ENCODE measurements at regions not wholly inside any gene's neighbourhood (a gene's known extent, or its start where the extent isn't known, plus 50 kb on each side); places are given as distances from the start of the nearest gene placed in this dataset.

DNA sequence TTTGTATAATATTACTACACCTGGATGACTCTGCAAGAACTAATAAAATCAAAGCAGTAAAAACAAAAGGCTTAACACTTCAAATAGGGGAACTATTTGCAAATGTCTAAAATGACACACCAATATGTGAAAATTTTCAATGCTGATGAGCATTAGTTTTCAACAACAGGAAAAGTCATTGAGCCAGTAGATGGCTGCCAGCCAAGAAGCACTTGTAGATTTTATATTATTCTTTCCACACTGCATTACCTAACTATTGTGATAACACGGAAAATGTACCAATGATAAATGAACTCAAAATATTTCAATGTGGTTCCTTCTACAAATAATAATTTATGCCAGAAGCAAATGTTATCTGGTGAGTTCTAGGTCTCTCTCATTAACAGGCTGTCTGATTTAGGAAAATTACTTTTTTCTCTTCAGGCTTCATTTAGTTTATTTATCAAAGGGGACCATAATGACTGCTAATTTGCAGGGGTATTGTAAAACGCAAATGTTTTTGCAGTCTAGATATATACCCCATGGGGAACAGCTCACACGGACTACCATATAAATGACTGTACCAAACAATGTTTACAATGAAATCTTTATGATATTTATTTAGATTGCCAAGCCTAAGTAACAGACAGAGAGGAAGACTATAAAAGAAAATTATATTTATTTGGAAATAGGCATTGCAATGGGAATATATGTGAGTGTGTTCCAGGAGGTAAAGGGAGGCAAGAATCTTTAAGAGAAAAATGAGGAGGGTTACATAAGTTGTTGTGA lies 407.8 kb downstream of the LIG4 start:
- Histone ChIP-seq H3K79me2 (ENCODE audit: insufficient read depth, low read length) (0 out of 2 replicates have a peak, but pooled peaks cover 2% of the 10 kb centered on the region), H3K27me3 (ENCODE audit: insufficient read depth, low read length) (no peaks in the 10 kb centered on the region), H3K56ac (ENCODE audit: insufficient read length, low read depth, low read length) (no peak overlapping the region), H3K23me2 (ENCODE audit: insufficient read length, low read depth, low read length, poor library complexity, severe bottlenecking) (no peaks in the 10 kb centered on the region), H2BK20ac (ENCODE audit: low read depth, low read length, poor library complexity, severe bottlenecking) (no peak overlapping the region), H3K14ac (ENCODE audit: insufficient read depth, low read length) (no peak overlapping the region), H4K91ac (ENCODE audit: insufficient read length, low read depth, low read length) (no peak overlapping the region), H3K4me1 (ENCODE audit: insufficient read depth, low read length) (no peaks in the 10 kb centered on the region), H2AFZ (ENCODE audit: low read length) (no peak overlapping the region), H3K4me2 (ENCODE audit: insufficient read depth, insufficient read length, low read length) (no peak overlapping the region), H3K27ac (ENCODE audit: insufficient read length, low read depth, low read length) (no peak overlapping the region), H4K5ac (ENCODE audit: insufficient read length, low read depth, low read length) (no peak overlapping the region), H4K20me1 (ENCODE audit: control insufficient read depth, insufficient read depth, insufficient read length) (no peaks in the 10 kb centered on the region), H3T11ph (ENCODE audit: low read length) (no peak overlapping the region), H3K79me1 (ENCODE audit: insufficient read depth, low read depth, low read length, poor library complexity, severe bottlenecking) (no peaks in the 10 kb centered on the region), H3K23ac (ENCODE audit: insufficient read length, low read depth, low read length) (no peak overlapping the region), H3K4ac (ENCODE audit: low read depth, low read length) (no peak overlapping the region), H2BK15ac (ENCODE audit: low read depth, low read length) (no peak overlapping the region), H2BK5ac (ENCODE audit: insufficient read length, low read length) (no peak overlapping the region), H4K8ac (replicated peaks; ENCODE audit: insufficient read length, low read depth, low read length) (no peak overlapping the region), H3K18ac (ENCODE audit: insufficient read length, low read depth, low read length) (no peak overlapping the region), H2BK120ac (ENCODE audit: low read depth, low read length, poor library complexity, severe bottlenecking) (no peak overlapping the region), H2AK5ac (ENCODE audit: insufficient read length, low read length) (no peak overlapping the region), H3K9me3 (ENCODE audit: control insufficient read depth, low read depth, low read length) (no peaks in the 10 kb centered on the region), H2BK12ac (ENCODE audit: insufficient read length, low read depth, low read length) (no peak overlapping the region), H3K9ac (ENCODE audit: extremely low read depth, insufficient read length, low read length) (no peak overlapping the region)
- Mint-ChIP-seq H3K4me1 (peaks cover 2 to 12% of the 10 kb centered on the region in 2 experiments; a peak in 3 of 4 replicates), H3K36me3 (ENCODE audit: insufficient read depth in 1 of 3, low read depth in 3 of 3) (no peaks in the 10 kb centered on the region), H3K27ac (no peak overlapping the region; a peak in 1 of 7 replicates), H3K9me3 (no peaks in the 10 kb centered on the region), H3K27me3 (ENCODE audit: low read depth) (no peaks in the 10 kb centered on the region), H3K4me3 (no peak overlapping the region)
- WGBS (ENCODE audit: extremely low coverage, insufficient read length, low lambda C conversion rate), result no CpG with 5 or more reads among the region's 3 CpGs
- no peak for DNase-seq
- TF ChIP-seq, protein P1, sequence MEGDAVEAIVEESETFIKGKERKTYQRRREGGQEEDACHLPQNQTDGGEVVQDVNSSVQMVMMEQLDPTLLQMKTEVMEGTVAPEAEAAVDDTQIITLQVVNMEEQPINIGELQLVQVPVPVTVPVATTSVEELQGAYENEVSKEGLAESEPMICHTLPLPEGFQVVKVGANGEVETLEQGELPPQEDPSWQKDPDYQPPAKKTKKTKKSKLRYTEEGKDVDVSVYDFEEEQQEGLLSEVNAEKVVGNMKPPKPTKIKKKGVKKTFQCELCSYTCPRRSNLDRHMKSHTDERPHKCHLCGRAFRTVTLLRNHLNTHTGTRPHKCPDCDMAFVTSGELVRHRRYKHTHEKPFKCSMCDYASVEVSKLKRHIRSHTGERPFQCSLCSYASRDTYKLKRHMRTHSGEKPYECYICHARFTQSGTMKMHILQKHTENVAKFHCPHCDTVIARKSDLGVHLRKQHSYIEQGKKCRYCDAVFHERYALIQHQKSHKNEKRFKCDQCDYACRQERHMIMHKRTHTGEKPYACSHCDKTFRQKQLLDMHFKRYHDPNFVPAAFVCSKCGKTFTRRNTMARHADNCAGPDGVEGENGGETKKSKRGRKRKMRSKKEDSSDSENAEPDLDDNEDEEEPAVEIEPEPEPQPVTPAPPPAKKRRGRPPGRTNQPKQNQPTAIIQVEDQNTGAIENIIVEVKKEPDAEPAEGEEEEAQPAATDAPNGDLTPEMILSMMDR (conservative IDR thresholded peaks at IDR 0.05), result no peak

Data from H9 (cell line).